Keratinocyte (primary cell): ENCODE measurements at regions not wholly inside any gene's neighbourhood (a gene's known extent, or its start where the extent isn't known, plus 50 kb on each side); places are given as distances from the start of the nearest gene placed in this dataset.
A peak's percentile ranks its signal among the peaks of the same experiment; 100 is the strongest.

Experiments used
- DNase-seq: peaks from one replicate; pipeline ENCODE4 v3.0.0-alpha.2; 2011; ENCODE audit warnings: low read depth, missing footprints, low spot score
- FAIRE-seq: peaks from 2 replicates; lab custom pipeline; 2011; peaks lifted over from hg19 to GRCh38; lab: Jason Lieb, UNC
- H2AFZ ChIP-seq: 2 replicates; pipeline ENCODE4 v1.6.0; 2012; ENCODE audit warnings: low read length, control low read depth, inconsistent platforms; ENCODE audit not compliant: control insufficient read depth
- H3K27ac ChIP-seq: 2 replicates; pipeline ENCODE4 v1.5.1; 2011; ENCODE audit warnings: low read length; ENCODE audit not compliant: control insufficient read depth, insufficient read depth
- H3K27me3 ChIP-seq: 3 replicates; pipeline ENCODE4 v1.6.0; 2011; ENCODE audit warnings: low read length; ENCODE audit not compliant: control insufficient read depth, insufficient read depth; ENCODE audit errors: extremely low read depth
- H3K36me3 ChIP-seq, 2 experiments: 2 replicates in 1 of 2; 3 replicates in 1 of 2; pipeline ENCODE4 v1.5.1; 2011; ENCODE audit warnings: low read length in 2 of 2, mild to moderate bottlenecking in 1 of 2; ENCODE audit not compliant: control insufficient read depth in 2 of 2, insufficient read depth in 2 of 2; ENCODE audit errors: extremely low read depth in 1 of 2
- H3K4me1 ChIP-seq: 3 replicates; pipeline ENCODE4 v1.5.1; 2011; ENCODE audit warnings: low read length; ENCODE audit not compliant: control insufficient read depth, insufficient read depth; ENCODE audit errors: extremely low read depth
- H3K4me2 ChIP-seq: 3 replicates; pipeline ENCODE4 v1.6.0; 2011; ENCODE audit warnings: low read depth, low read length; ENCODE audit not compliant: control insufficient read depth, insufficient read depth; ENCODE audit errors: extremely low read depth
- H3K4me3 ChIP-seq, 3 experiments: fragments of 200-600 bp in 1 of 3; sonication (generic) in 1 of 3; 2 replicates in 2 of 3; 3 replicates in 1 of 3; pipeline ENCODE4 v1.5.1; 2011 to 2016; ENCODE audit warnings: low read length in 3 of 3, mild to moderate bottlenecking in 3 of 3, control low read depth in 2 of 3, inconsistent platforms in 1 of 3, low read depth in 1 of 3, mixed read lengths in 1 of 3, mixed run types in 1 of 3, moderate library complexity in 1 of 3; ENCODE audit not compliant: control insufficient read depth in 2 of 3, insufficient read depth in 2 of 3; ENCODE audit errors: extremely low read depth in 1 of 3
- H3K79me2 ChIP-seq: 2 replicates; pipeline ENCODE4 v1.6.0; 2012; ENCODE audit warnings: low read length; ENCODE audit not compliant: control insufficient read depth, insufficient read depth
- H3K9ac ChIP-seq: 3 replicates; pipeline ENCODE4 v1.6.0; 2011; ENCODE audit warnings: low read length; ENCODE audit not compliant: control insufficient read depth, insufficient read depth; ENCODE audit errors: extremely low read depth
- H3K9me1 ChIP-seq: 3 replicates; pipeline ENCODE4 v1.6.0; 2011; ENCODE audit warnings: low read length; ENCODE audit not compliant: control insufficient read depth, insufficient read depth; ENCODE audit errors: extremely low read depth
- H3K9me3 ChIP-seq: 2 replicates; pipeline ENCODE4 v1.5.1; 2012; ENCODE audit warnings: low read depth, low read length; ENCODE audit not compliant: control insufficient read depth
- H4K20me1 ChIP-seq: 3 replicates; pipeline ENCODE4 v1.6.0; 2011; ENCODE audit warnings: low read length; ENCODE audit not compliant: control insufficient read depth, insufficient read depth; ENCODE audit errors: extremely low read depth
- CTCF ChIP-seq, 3 experiments: IDR thresholded peaks in 1 of 3; conservative IDR thresholded peaks in 1 of 3; optimal IDR thresholded peaks in 1 of 3; 2 replicates in 2 of 3; 3 replicates in 1 of 3; pipeline versions ENCODE3 to v1.5.1; 2011; ENCODE audit warnings: low read length in 3 of 3, mild to moderate bottlenecking in 3 of 3, moderate library complexity in 2 of 3, control low read depth in 1 of 3, inconsistent platforms in 1 of 3; ENCODE audit not compliant: insufficient read depth in 2 of 3; ENCODE audit errors: extremely low read depth in 1 of 3
- EZH2 ChIP-seq: IDR thresholded peaks from one replicate; pipeline ENCODE4 v1.6.1; 2012; ENCODE audit warnings: inconsistent platforms, mild to moderate bottlenecking, low read length, moderate library complexity
- dilution Hi-C: fragments of 300-500 bp; cut with MboI; formaldehyde crosslinking; loops from one replicate; pipeline ENCODE4 v1.7.0; 2020; ENCODE audit warnings: low sequenced_read_pairs; ENCODE audit not compliant: extremely low pct_ligation_motif_present

- Histone ChIP-seq H3K4me3 (peak overlapping the region in 2 of 3 experiments; percentile 52 to 58), H3K27ac (peak overlapping the region; percentile 89), H2AFZ (peak overlapping the region; percentile 83), H3K4me1 (peaks cover 10% of the 10 kb centered on the region), H3K36me3 (no peaks in the 10 kb centered on the region), H3K9me1 (no peaks in the 10 kb centered on the region), H3K9me3 (no peaks in the 10 kb centered on the region), H3K9ac (peak overlapping the region; percentile 71), H3K4me2 (peak overlapping the region; percentile 76), H3K79me2 (no peaks in the 10 kb centered on the region), H3K27me3 (no peaks in the 10 kb centered on the region), H4K20me1 (no peaks in the 10 kb centered on the region)
- TF ChIP-seq CTCF (optimal IDR thresholded peaks at IDR 0.05 in 1 of 3, IDR thresholded peaks at IDR 0.05 in 1 of 3, conservative IDR thresholded peaks at IDR 0.05 in 1 of 3; ENCODE audit: extremely low read depth in 1 of 3, insufficient read depth in 2 of 3, low read length in 3 of 3) (peak in 1 of 3 experiments; percentile 20), EZH2 (no peak)
- FAIRE-seq (peak; percentile 91), DNase-seq (peak; percentile 23)
- dilution Hi-C loops = no loop called here
These were observed 87.9 kb upstream of the CDYL start for GRCh38 chr6:4687989-4688947.

GRCh38 chr6:4687656-4687988 is 88.6 kb upstream of the CDYL start:
- dilution Hi-C loops = no loop called here
- no peak for DNase-seq
- Histone ChIP-seq H2AFZ (no peak overlapping the region), H3K27me3 (no peaks in the 10 kb centered on the region), H3K79me2 (no peaks in the 10 kb centered on the region), H3K4me2 (peak overlapping the region; percentile 76), H3K9me3 (no peaks in the 10 kb centered on the region), H3K9me1 (no peaks in the 10 kb centered on the region), H3K4me3 (no peak overlapping the region), H3K4me1 (peaks cover 10% of the 10 kb centered on the region), H3K9ac (no peak overlapping the region), H3K36me3 (no peaks in the 10 kb centered on the region), H3K27ac (peak overlapping the region; percentile 89), H4K20me1 (no peaks in the 10 kb centered on the region)
- TF ChIP-seq EZH2 (no peak), CTCF (optimal IDR thresholded peaks at IDR 0.05 in 1 of 3, IDR thresholded peaks at IDR 0.05 in 1 of 3, conservative IDR thresholded peaks at IDR 0.05 in 1 of 3; ENCODE audit: extremely low read depth in 1 of 3, insufficient read depth in 2 of 3, low read length in 3 of 3) (no peak)
- FAIRE-seq = no peak
